ENCODE measurements at regions not wholly inside any gene's neighbourhood (a gene's known extent, or its start where the extent isn't known, plus 50 kb on each side); places are given as distances from the start of the nearest gene placed in this dataset.

- TF ChIP-seq CTCF (IDR thresholded peaks at IDR 0.05; ENCODE audit: low read depth, low read length, missing control alignments) = no peak
Measured at GRCh38 chr5:158261674-158262367, 402.9 kb upstream of the CLINT1 start.

GRCh38 chr5:158256096-158256495 lies 397.2 kb upstream of the CLINT1 start:
- DNase-seq (ENCODE audit: low read depth) = no peak
- no peak overlapping the region for H3K4me3 ChIP-seq (ENCODE audit: low read depth, low read length)
- no peak for TF ChIP-seq CTCF (IDR thresholded peaks at IDR 0.05; ENCODE audit: low read depth, low read length, missing control alignments)

More at GRCh38 chr5:158261674-158262367, 402.9 kb upstream of the CLINT1 start:
- no peak overlapping the region for H3K4me3 ChIP-seq (ENCODE audit: low read depth, low read length)
- no peak for DNase-seq (ENCODE audit: low read depth)

GRCh38 chr5:158255609-158256008 lies 396.7 kb upstream of the CLINT1 start:
- no peak overlapping the region for H3K4me3 ChIP-seq (ENCODE audit: low read depth, low read length)
- no peak for DNase-seq (ENCODE audit: low read depth)
- no peak for TF ChIP-seq CTCF (IDR thresholded peaks at IDR 0.05; ENCODE audit: low read depth, low read length, missing control alignments)

GRCh38 chr5:158246661-158247060 lies 387.7 kb upstream of the CLINT1 start:
- no peak for TF ChIP-seq CTCF (IDR thresholded peaks at IDR 0.05; ENCODE audit: low read depth, low read length, missing control alignments)
- no peak for DNase-seq (ENCODE audit: low read depth)
- H3K4me3 ChIP-seq (ENCODE audit: low read depth, low read length) = no peak overlapping the region

- no peak for DNase-seq (ENCODE audit: low read depth)
- H3K4me3 ChIP-seq (ENCODE audit: low read depth, low read length) = no peak overlapping the region
- no peak for TF ChIP-seq CTCF (IDR thresholded peaks at IDR 0.05; ENCODE audit: low read depth, low read length, missing control alignments)
Measured at GRCh38 chr5:158245513-158245912, 386.6 kb upstream of the CLINT1 start.

GRCh38 chr5:158244882-158245281 lies 385.9 kb upstream of the CLINT1 start:
- no peak for TF ChIP-seq CTCF (IDR thresholded peaks at IDR 0.05; ENCODE audit: low read depth, low read length, missing control alignments)
- no peak overlapping the region for H3K4me3 ChIP-seq (ENCODE audit: low read depth, low read length)
- DNase-seq (ENCODE audit: low read depth) = no peak

All from GM12864 (cell line).